ENCODE measurements at regions not wholly inside any gene's neighbourhood (a gene's known extent, or its start where the extent isn't known, plus 50 kb on each side); places are given as distances from the start of the nearest gene placed in this dataset.

GRCh38 chr15:87706001-87706400, 550.5 kb downstream of the NTRK3 start:
- TF ChIP-seq CTCF (conservative IDR thresholded peaks at IDR 0.05) (no peak), EZH2 (IDR thresholded peaks at IDR 0.05; ENCODE audit: low read depth) (no peak)

All from PC-9 (cell line).